Breast epithelium (tissue), 4 donors: ENCODE measurements at regions not wholly inside any gene's neighbourhood (a gene's known extent, or its start where the extent isn't known, plus 50 kb on each side); places are given as distances from the start of the nearest gene placed in this dataset.

Experiments used
- DNase-seq, 2 donors: peaks; one replicate each; pipeline ENCODE4 v3.0.0-alpha.2; 2019; ENCODE audit warnings: low spot score in 2 of 2
- H3K27ac ChIP-seq, 2 donors: fragments of 200-600 bp; sonication (generic) in 1 of 2; one replicate each; pipeline ENCODE4 v1.5.1; 2016 to 2019; ENCODE audit warnings: mild to moderate bottlenecking in 1 of 2
- H3K27me3 ChIP-seq, 2 donors: fragments of 200-600 bp; sonication (generic) in 1 of 2; one replicate each; pipeline versions ENCODE4 v1.5.1 to v1.6.0; 2017 to 2019; ENCODE audit warnings: control low read depth in 1 of 2, mild to moderate bottlenecking in 1 of 2
- H3K36me3 ChIP-seq: fragments of 200-600 bp; one replicate; pipeline ENCODE4 v1.5.1; 2019
- H3K4me1 ChIP-seq, 2 donors: fragments of 200-600 bp; sonication (generic); one replicate each; pipeline ENCODE4 v1.5.1; 2016 to 2019; ENCODE audit warnings: control low read depth in 1 of 2
- H3K4me3 ChIP-seq, 3 donors: fragments of 200-600 bp; sonication (generic); 1 replicate in 2 of 3; 2 replicates in 1 of 3; pipeline ENCODE4 v1.5.1; 2016 to 2019; ENCODE audit warnings: mild to moderate bottlenecking in 3 of 3, moderate library complexity in 2 of 3
- H3K9me3 ChIP-seq, 2 donors: fragments of 200-600 bp; sonication (generic) in 1 of 2; one replicate each; pipeline ENCODE4 v1.5.1; 2016 to 2019; ENCODE audit warnings: control low read depth in 1 of 2
- POLR2A ChIP-seq: fragments of 450-650 bp; IDR thresholded peaks from one replicate; pipeline ENCODE4 v1.6.1; 2016; ENCODE audit warnings: antibody characterized with exemption, mild to moderate bottlenecking, moderate library complexity
- POLR2AphosphoS5 ChIP-seq, 3 donors: sonication (generic); formaldehyde crosslinking; IDR thresholded peaks; one replicate each; pipeline ENCODE4 v1.6.1; 2017; ENCODE audit warnings: antibody characterized with exemption in 3 of 3
- intact Hi-C: fragments of 100-400 bp; cut with DNase I; formaldehyde crosslinking; loops from one replicate; pipeline ENCODE4 v1.15.1; 2023; ENCODE audit warnings: low total_unique reads
- TF ChIP-seq, protein P1 (sequence below), 3 donors: fragments of 450-650 bp; IDR thresholded peaks; one replicate each; pipeline ENCODE4 v1.5.1; 2016 to 2017; ENCODE audit warnings: antibody characterized with exemption in 3 of 3, mild to moderate bottlenecking in 3 of 3, moderate library complexity in 3 of 3

DNA sequence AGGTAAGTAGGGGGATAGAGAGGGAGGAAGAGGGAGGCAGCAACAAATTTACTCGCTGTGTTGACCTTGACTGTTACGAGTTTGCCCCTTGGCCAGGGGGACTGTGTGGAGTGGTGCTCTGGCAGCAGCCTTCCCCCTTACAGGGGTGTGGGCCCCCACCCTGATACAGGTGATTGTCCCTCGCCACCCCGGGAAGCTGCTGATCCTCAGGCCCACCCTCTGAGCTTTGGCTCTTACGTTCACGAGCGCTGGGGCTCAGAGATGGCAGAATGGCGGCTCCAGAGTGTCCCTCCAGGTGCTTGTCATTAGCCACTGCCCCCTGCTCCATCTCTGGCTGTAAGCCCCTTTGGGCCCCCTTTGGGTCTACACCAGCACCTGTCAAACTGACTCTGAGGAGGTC is 88.6 kb downstream of the GLI2 start:
- DNase-seq: no peak
- no peak overlapping the region for H3K27ac ChIP-seq
- no peaks in the 10 kb centered on the region for H3K9me3 ChIP-seq
- H3K27me3 ChIP-seq: no peaks in the 10 kb centered on the region
- TF ChIP-seq, protein P1, sequence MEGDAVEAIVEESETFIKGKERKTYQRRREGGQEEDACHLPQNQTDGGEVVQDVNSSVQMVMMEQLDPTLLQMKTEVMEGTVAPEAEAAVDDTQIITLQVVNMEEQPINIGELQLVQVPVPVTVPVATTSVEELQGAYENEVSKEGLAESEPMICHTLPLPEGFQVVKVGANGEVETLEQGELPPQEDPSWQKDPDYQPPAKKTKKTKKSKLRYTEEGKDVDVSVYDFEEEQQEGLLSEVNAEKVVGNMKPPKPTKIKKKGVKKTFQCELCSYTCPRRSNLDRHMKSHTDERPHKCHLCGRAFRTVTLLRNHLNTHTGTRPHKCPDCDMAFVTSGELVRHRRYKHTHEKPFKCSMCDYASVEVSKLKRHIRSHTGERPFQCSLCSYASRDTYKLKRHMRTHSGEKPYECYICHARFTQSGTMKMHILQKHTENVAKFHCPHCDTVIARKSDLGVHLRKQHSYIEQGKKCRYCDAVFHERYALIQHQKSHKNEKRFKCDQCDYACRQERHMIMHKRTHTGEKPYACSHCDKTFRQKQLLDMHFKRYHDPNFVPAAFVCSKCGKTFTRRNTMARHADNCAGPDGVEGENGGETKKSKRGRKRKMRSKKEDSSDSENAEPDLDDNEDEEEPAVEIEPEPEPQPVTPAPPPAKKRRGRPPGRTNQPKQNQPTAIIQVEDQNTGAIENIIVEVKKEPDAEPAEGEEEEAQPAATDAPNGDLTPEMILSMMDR (IDR thresholded peaks at IDR 0.05): no peak
- no peaks in the 10 kb centered on the region for H3K36me3 ChIP-seq
- intact Hi-C loops: no loop called here
- no peak overlapping the region for H3K4me3 ChIP-seq
- H3K4me1 ChIP-seq: no peaks in the 10 kb centered on the region

DNA sequence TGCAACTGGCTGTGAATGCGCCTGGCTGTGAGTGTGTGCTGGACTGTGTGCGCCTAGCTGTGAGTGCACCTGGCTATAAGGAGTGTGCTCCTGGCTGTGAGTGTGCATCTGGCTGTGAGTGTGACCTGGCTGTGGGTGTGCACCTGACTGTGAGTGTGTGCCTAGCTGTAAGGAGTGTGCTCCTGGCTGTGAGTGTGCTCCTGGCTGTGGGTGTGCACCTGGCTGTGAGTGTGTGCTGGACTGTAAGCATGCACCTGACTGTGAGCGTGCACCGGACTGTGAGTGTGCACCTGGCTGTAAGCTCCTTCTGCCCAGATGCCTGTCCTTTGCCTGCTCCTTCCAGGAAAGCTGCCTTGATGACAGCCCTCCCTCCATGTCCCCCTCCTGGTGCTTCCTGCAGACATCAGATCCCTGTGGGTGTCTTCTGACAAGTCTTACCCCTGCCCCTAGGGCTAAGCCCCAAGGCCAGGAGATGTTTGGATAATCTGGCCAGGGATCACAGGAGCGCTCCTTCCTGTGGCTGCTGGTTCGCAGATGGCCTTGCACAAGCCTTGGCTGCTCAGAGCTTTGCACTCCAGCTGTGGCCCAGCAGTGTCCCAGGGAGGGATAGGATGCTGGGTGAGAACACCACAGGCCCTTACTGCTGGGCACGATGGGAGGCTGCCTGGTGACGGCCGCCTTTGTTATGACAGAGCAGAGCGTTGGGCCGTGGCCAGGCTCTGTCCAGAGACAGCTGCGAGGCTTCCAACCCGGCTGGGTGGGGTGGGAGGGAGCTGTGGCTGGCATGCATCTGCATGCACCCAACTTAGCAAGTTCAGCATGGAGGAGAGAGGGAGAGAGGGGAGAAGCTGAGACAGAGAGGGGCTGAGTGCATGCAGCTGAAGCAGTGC is 89.9 kb downstream of the GLI2 start:
- no peaks in the 10 kb centered on the region for H3K27me3 ChIP-seq
- DNase-seq: no peak

DNA sequence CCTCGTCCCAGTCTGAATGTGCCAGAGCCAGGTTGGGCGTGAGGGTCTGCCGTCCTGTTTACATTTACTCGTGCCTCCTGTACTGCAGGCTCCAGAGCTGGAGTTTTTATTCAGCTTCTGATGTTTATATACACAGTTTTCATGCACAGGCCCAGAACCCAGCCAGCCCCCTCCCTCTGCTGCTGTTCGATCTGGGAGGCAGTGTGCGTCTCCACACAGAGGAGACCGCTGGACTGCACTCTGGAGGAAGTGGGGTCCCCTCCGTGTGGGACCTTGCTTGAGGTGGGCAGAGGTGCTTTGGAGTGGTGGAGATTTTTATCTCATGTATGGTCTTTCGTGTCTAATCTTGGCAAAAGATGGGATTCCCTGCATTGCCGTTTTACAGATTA is 90.6 kb downstream of the GLI2 start:
- Histone ChIP-seq H3K36me3 (no peaks in the 10 kb centered on the region), H3K4me1 (no peaks in the 10 kb centered on the region), H3K9me3 (no peaks in the 10 kb centered on the region), H3K27ac (no peak overlapping the region), H3K27me3 (no peaks in the 10 kb centered on the region), H3K4me3 (no peak overlapping the region)
- TF ChIP-seq POLR2AphosphoS5 (IDR thresholded peaks at IDR 0.05) (no peak), POLR2A (no peak)
- TF ChIP-seq, protein P1 (IDR thresholded peaks at IDR 0.05): no peak
- DNase-seq: no peak
- intact Hi-C loops: no loop called here

More for the DNA sequence above, 89.9 kb downstream of the GLI2 start:
- no peak overlapping the region for H3K27ac ChIP-seq
- H3K36me3 ChIP-seq: no peaks in the 10 kb centered on the region
- intact Hi-C loops: no loop called here
- H3K4me3 ChIP-seq: no peak overlapping the region
- no peaks in the 10 kb centered on the region for H3K9me3 ChIP-seq
- no peaks in the 10 kb centered on the region for H3K4me1 ChIP-seq
- TF ChIP-seq POLR2AphosphoS5 (IDR thresholded peaks at IDR 0.05): no peak
- no peak for TF ChIP-seq POLR2A
- TF ChIP-seq, protein P1 (IDR thresholded peaks at IDR 0.05): no peak

DNA sequence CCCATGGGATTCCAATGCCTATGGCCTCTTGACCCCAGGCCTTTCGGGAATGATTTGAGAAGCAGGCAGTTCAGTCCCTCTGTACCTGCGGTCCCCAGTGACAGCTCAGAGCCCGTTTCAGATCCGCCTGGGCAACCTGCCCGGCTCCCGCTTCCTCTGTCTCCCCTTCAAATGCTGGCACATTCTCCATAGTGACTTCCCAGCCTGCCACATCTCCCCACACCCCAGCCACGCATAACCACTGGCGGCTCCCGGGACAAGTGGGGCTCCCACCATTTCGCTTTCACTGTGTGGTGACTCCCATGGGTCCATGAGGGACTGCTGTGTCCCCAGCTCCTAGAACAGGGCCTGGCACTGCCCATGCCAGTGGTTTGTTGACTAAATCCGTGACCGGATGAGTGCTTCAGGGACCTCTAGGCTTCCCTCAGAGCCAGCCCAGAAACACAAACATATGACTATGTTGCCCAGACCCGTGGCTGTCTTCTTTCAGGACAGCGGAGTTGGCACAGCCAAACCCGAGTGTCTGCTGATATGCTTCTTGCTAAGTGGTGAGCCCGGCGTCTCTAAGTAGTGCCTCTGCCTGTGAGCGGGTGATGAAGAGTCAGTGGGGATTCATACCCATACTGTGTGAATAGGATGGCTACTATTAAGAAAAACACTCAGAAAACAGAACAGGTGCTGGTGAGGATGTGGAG is 91.2 kb downstream of the GLI2 start:
- H3K27ac ChIP-seq: no peak overlapping the region
- intact Hi-C loops: no loop called here
- no peak for DNase-seq
- no peaks in the 10 kb centered on the region for H3K4me1 ChIP-seq
- H3K4me3 ChIP-seq: no peak overlapping the region
- H3K27me3 ChIP-seq: no peaks in the 10 kb centered on the region
- H3K9me3 ChIP-seq: no peaks in the 10 kb centered on the region
- H3K36me3 ChIP-seq: no peaks in the 10 kb centered on the region
- TF ChIP-seq POLR2AphosphoS5 (IDR thresholded peaks at IDR 0.05): no peak
- TF ChIP-seq, protein P1 (IDR thresholded peaks at IDR 0.05): no peak
- TF ChIP-seq POLR2A: no peak

DNA sequence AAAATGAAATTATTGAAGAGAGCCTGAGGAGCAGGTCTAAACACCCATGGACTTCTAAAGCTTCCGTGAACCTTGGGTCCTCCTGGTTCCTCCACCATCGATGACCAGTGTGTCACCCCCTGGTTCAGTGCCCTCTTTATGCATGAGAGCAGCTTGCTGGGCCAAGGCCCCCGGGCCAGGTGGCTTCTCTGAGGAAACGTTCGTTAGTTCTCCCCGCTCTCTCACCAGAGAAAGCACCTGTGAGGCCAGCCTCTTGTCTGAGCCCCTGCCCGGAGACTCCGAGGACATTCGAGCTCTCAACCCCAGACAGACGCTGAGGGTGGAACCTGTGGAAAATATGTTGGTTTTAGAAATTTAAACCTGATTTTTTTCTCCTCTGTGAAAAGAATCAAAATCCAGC is 92.4 kb downstream of the GLI2 start:
- Histone ChIP-seq H3K36me3 (no peaks in the 10 kb centered on the region), H3K27me3 (no peaks in the 10 kb centered on the region), H3K27ac (no peak overlapping the region), H3K4me1 (no peaks in the 10 kb centered on the region), H3K4me3 (no peak overlapping the region), H3K9me3 (no peaks in the 10 kb centered on the region)
- TF ChIP-seq POLR2AphosphoS5 (IDR thresholded peaks at IDR 0.05) (no peak), POLR2A (no peak)
- TF ChIP-seq, protein P1 (IDR thresholded peaks at IDR 0.05): no peak
- no peak for DNase-seq
- intact Hi-C loops: no loop called here
